ENCODE measurements at regions not wholly inside any gene's neighbourhood (a gene's known extent, or its start where the extent isn't known, plus 50 kb on each side); places are given as distances from the start of the nearest gene placed in this dataset.

GRCh38 chr20:55592866-55593265, 412.5 kb downstream of the CBLN4 start:
- H3K9me3 Mint-ChIP-seq (ENCODE audit: insufficient read depth), result no peaks in the 10 kb centered on the region
- Histone ChIP-seq H4K20me1 (ENCODE audit: control insufficient read depth, insufficient read depth, low read length, poor library complexity, severe bottlenecking) (no peaks in the 10 kb centered on the region), H3K27ac (ENCODE audit: low read length in 2 of 2) (no peak overlapping the region), H3K4me2 (replicated peaks; ENCODE audit: low read depth, low read length, poor library complexity, severe bottlenecking) (no peak overlapping the region), H3K9ac (ENCODE audit: low read length) (no peak overlapping the region), H3K4me1 (ENCODE audit: control insufficient read depth in 2 of 2, insufficient read depth in 2 of 2, low read length in 2 of 2) (no peaks in the 10 kb centered on the region), H3K4me3 (ENCODE audit: control extremely low read depth in 1 of 5, extremely low read depth in 1 of 5, insufficient read depth in 1 of 5, low read depth in 2 of 5, low read length in 4 of 5) (no peak overlapping the region), H3K36me3 (replicated peaks in 1 of 2; ENCODE audit: control extremely low read depth in 1 of 2, control insufficient read depth in 1 of 2, extremely low read depth in 1 of 2, insufficient read depth in 2 of 2, low read length in 1 of 2) (no peaks in the 10 kb centered on the region), H3K9me3 (ENCODE audit: control extremely low read depth in 1 of 3, control insufficient read depth in 2 of 3, insufficient read depth in 1 of 3, low read length in 2 of 3) (no peaks in the 10 kb centered on the region), H2AFZ (ENCODE audit: insufficient read depth, low read depth, low read length, poor library complexity, severe bottlenecking) (no peak overlapping the region), H3K79me2 (ENCODE audit: control insufficient read depth, insufficient read depth, low read length) (no peaks in the 10 kb centered on the region), H3K27me3 (replicated peaks in 1 of 4; ENCODE audit: control extremely low read depth in 1 of 4, control insufficient read depth in 3 of 4, insufficient read depth in 4 of 4, low read length in 3 of 4) (no peaks in the 10 kb centered on the region)
- H3K4me1 Mint-ChIP-seq, result no peaks in the 10 kb centered on the region
- no peaks in the 10 kb centered on the region for H3K27me3 Mint-ChIP-seq
- H3K4me3 Mint-ChIP-seq, result no peak overlapping the region
- DNase-seq, result no peak
- ChIA-PET POLR2A (no interaction called here), CTCF (no interaction called here)
- ATAC-seq (ENCODE audit: low read depth), result no peak
- no peak for TF ChIP-seq EZH2 (IDR thresholded peaks at IDR 0.05; ENCODE audit: borderline replicate concordance, insufficient read depth, low read depth, low read length, poor library complexity, severe bottlenecking)
- TF ChIP-seq, protein P1, sequence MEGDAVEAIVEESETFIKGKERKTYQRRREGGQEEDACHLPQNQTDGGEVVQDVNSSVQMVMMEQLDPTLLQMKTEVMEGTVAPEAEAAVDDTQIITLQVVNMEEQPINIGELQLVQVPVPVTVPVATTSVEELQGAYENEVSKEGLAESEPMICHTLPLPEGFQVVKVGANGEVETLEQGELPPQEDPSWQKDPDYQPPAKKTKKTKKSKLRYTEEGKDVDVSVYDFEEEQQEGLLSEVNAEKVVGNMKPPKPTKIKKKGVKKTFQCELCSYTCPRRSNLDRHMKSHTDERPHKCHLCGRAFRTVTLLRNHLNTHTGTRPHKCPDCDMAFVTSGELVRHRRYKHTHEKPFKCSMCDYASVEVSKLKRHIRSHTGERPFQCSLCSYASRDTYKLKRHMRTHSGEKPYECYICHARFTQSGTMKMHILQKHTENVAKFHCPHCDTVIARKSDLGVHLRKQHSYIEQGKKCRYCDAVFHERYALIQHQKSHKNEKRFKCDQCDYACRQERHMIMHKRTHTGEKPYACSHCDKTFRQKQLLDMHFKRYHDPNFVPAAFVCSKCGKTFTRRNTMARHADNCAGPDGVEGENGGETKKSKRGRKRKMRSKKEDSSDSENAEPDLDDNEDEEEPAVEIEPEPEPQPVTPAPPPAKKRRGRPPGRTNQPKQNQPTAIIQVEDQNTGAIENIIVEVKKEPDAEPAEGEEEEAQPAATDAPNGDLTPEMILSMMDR (IDR thresholded peaks at IDR 0.05), result no peak
- intact Hi-C loops (cut with micrococcal nuclease), result no loop called here
- WGBS (ENCODE audit: insufficient coverage), result 60% methylated on average over 2 of the region's 8 CpGs
- no peak overlapping the region for H3K27ac Mint-ChIP-seq

DNA sequence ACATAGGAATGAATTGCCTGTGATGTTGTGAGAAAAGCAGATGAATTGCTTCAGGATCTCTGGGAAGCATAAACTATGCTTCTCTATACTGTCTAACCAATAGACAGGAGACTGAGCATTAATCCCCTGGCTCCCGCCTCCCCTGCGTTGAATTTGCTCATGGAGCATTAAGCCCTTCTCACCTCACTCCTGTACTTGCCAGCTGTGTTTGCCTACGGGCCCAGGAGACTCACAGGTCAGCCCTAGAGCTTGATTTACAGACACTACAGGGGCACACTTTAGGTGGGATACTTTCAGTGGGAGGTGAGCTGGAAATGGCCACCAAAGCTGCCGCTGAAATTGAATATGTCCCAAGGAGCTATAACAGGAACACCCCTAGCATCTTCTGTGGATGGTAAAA, 418.7 kb downstream of the CBLN4 start:
- no peak overlapping the region for H3K27ac ChIP-seq (ENCODE audit: low read length in 2 of 2)
- no peaks in the 10 kb centered on the region for H3K27me3 ChIP-seq (replicated peaks in 1 of 4; ENCODE audit: control extremely low read depth in 1 of 4, control insufficient read depth in 3 of 4, insufficient read depth in 4 of 4, low read length in 3 of 4)
- intact Hi-C loops (cut with micrococcal nuclease), result no loop called here
- H3K4me1 Mint-ChIP-seq, result no peaks in the 10 kb centered on the region
- H3K79me2 ChIP-seq (ENCODE audit: control insufficient read depth, insufficient read depth, low read length), result no peaks in the 10 kb centered on the region
- no peak overlapping the region for H3K27ac Mint-ChIP-seq
- 75% methylated on average over 2 of the region's 4 CpGs for WGBS (ENCODE audit: insufficient coverage)
- no peaks in the 10 kb centered on the region for H3K4me1 ChIP-seq (ENCODE audit: control insufficient read depth in 2 of 2, insufficient read depth in 2 of 2, low read length in 2 of 2)
- H3K4me2 ChIP-seq (replicated peaks; ENCODE audit: low read depth, low read length, poor library complexity, severe bottlenecking), result no peak overlapping the region
- no peak overlapping the region for H3K4me3 Mint-ChIP-seq
- no peaks in the 10 kb centered on the region for H3K36me3 ChIP-seq (replicated peaks in 1 of 2; ENCODE audit: control extremely low read depth in 1 of 2, control insufficient read depth in 1 of 2, extremely low read depth in 1 of 2, insufficient read depth in 2 of 2, low read length in 1 of 2)
- no peaks in the 10 kb centered on the region for H3K9me3 Mint-ChIP-seq (ENCODE audit: insufficient read depth)
- H3K4me3 ChIP-seq (ENCODE audit: control extremely low read depth in 1 of 5, extremely low read depth in 1 of 5, insufficient read depth in 1 of 5, low read depth in 2 of 5, low read length in 4 of 5), result no peak overlapping the region
- TF ChIP-seq, protein P1 (IDR thresholded peaks at IDR 0.05), result no peak
- no peak for TF ChIP-seq EZH2 (IDR thresholded peaks at IDR 0.05; ENCODE audit: borderline replicate concordance, insufficient read depth, low read depth, low read length, poor library complexity, severe bottlenecking)
- POLR2A ChIA-PET, result no interaction called here
- H2AFZ ChIP-seq (ENCODE audit: insufficient read depth, low read depth, low read length, poor library complexity, severe bottlenecking), result no peak overlapping the region
- H4K20me1 ChIP-seq (ENCODE audit: control insufficient read depth, insufficient read depth, low read length, poor library complexity, severe bottlenecking), result no peaks in the 10 kb centered on the region
- ATAC-seq (ENCODE audit: low read depth) (no peak), DNase-seq (no peak)
- H3K9me3 ChIP-seq (ENCODE audit: control extremely low read depth in 1 of 3, control insufficient read depth in 2 of 3, insufficient read depth in 1 of 3, low read length in 2 of 3), result no peaks in the 10 kb centered on the region
- no peak overlapping the region for H3K9ac ChIP-seq (ENCODE audit: low read length)
- no peaks in the 10 kb centered on the region for H3K27me3 Mint-ChIP-seq
- CTCF ChIA-PET, result no interaction called here
